Cerebellar nuclear complex (tissue), 1 donor: ENCODE measurements at regions not wholly inside any gene's neighbourhood (a gene's known extent, or its start where the extent isn't known, plus 50 kb on each side); places are given as distances from the start of the nearest gene placed in this dataset.

Experiments
- DNase-seq, 2 experiments: peaks; one replicate each; lab custom pipeline; 2025; lab: John Stamatoyannopoulos, UW

DNA sequence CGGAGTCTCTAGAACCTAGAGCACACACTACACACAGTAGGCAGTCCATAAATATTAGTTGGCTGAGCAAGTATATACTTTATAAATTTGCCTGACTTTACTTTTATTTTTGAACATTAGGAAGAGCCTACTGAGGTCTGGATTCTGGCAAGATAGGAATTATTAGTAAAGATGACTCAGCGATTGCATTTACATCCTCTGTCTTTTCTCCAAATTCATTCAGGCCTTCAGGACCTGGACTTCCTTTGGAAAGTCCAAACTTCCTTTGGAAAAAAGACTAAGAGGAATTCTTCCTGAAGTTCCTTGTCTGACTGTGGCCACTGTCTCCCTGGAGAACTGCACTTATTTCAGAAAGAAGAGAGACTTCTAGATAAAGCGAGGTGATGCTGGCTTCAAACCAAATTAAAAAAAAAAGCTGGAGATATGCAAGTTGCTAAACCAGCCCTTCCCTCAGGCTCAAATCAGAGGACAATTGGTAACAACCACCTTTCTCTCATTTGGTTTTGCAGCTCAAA is 251.3 kb downstream of the GAS1 start:
- DNase-seq = no peak

DNA sequence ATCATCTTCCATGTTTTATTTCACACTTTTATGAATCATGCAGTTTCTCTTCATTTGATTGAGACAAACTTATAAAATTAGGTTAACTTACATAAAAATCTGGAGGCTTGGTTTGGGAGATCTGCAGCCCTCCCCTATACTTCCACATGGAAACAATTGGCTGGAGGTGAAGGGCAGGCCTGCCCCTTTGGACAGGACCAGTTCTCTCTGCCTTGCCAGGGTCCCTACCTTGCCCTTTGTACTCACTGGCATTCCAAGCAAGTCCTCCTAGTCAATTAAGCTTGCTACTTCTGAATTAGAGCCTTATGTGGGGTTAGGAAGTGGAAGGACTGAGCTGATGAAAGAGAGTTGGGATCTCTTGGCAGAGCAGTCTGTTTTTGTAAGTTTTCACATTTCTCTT is 257.3 kb downstream of the GAS1 start:
- DNase-seq = no peak

DNA sequence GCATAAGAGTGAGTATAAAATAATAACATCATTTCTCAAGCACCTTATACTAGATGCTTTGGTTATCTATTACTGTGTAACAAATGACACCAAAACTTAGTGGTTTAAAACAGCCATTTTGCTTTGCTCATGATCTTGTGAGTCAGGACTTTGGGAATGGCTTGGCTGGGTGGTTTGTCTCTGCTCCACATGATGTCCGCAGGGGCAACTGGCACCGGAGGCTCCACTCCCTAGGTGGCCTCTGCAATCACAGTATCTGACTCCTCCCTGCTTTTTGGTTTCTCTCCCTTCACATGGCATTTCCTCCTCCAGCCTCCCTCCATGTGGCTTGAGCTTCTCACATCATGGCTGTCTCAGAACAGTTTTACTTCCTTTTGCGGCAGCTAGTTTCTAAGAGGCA is 259.5 kb downstream of the GAS1 start:
- no peak for DNase-seq

DNA sequence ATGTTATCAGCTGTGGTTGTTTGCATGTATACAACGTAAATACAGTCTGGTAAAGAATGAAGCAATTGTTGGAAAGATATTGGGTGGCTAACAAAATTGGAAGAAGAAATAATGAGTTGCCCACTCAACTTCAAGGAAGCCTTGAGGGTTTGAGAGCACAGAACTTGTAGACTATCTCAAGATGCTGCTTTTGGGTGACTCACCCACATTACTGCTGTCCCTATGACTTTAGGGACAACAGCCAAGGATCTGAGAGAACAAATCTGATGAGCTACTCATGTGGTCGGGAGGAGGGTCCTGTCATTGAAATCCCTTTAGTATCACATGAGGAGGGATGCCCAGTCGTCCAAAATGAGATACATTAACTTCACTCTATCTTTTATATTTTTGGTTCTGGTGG is 261.8 kb downstream of the GAS1 start:
- DNase-seq = no peak

DNA sequence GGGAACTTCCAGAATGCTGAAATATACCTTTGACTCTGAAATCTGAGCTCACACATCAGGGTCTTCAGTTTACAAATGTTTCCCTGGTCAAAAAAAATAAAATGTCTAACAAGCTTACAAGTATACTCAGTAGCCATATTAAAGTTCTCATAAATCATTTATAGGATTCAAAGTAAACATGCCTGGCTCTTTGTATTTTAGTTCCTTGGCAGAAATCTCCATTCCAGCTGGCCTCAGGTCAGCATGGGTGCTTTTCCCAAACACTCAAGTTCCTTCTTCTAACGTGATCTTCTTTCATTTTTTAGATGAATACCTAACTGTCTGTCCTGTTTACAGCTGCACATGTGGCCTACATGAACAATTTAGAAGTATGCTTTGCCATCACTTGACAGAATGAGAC is 263.2 kb downstream of the GAS1 start:
- no peak for DNase-seq

DNA sequence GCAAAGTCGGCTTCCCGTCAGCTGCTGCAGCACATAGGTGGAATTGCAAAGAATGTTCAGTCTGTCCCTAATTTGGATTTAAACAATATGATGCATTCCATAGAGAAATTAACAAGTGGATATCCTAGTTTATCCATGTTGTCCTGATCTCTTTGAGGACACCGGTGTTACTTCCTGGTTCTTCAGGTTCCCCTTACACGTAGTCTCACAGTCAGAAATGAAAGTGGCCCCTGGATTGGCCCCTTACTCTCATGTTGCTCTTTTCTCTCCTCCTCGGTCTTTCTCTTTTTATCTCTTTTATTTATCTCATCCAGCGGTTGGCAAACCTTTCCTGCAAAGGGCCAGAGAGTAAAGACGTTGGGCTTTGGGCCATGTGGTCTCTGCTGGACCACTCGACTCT is 265.1 kb downstream of the GAS1 start:
- DNase-seq = no peak

DNA sequence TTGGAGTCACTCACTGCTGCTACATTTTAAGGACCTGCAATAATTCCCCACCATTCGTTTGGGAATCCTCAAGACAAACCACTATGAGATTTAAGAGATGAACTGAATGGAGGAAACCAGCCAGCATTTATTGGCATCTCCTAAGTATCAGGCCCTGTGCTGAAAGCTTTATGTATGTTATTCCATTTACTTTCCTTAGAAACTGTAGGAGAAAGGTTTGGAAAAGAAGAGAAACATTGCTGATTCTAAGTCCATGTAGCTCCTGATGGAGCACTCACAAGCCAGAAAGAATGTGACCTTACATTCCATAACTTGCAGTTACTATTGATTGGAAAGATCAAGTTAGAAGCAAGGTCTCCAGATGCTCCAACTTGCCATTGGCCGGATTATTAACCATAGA is 267.4 kb downstream of the GAS1 start:
- DNase-seq = no peak

DNA sequence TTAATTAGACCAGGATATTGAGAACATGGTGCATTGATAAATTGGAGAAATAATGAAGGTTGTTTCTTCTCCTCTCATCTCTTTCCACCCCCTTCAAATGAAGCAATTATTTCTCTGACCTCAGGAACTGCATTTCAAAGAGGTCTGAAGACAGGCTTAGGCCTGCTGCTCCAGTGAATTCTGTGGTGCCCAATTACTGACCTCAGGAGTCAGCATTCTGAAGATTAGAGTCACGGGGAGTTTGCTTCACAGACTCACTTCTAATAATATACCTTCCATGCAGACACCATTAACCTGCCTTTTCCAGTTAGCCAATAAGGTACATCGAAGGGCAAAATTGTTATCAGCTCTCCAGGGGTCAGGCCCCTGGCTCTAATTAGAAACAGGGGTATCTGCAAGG is 270.9 kb downstream of the GAS1 start:
- DNase-seq = no peak

DNA sequence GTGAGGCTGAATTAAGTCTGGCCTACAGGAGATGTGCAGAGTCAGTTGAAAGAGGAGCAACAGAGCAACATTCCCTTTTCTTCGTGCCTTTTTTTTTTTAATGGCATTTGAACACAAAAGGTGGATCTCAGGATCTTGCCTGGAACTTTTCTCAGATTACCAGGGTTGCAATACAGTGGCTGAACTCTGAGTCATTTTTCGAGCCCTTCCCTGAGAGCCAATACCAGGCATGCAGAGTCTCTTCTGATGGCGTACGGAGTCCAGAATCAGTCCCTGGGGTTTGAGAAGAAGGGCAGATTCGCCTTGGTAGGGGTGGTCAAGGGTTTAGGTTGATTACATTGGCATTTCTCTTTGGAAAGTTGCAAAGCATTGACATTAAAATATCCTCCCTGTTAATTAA is 271.5 kb downstream of the GAS1 start:
- DNase-seq = no peak

DNA sequence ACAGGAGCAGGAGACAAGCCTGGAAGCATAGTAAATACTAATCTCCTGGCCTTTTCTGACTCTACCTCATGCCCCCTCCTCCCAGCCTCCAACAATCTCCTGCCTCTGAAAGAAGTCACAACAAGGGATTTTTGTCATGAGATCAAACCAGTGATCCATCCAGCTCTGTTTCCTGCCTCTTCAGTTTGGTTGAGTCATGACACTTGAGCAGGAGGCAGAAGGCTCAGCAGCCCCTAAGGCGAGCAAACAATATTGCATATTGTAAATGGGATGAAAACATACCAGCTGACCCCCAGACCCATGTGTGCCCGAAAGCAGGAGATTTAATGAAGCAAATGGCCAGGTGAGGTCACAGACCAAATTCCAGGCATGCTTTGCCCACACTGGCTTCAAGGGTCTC is 272.8 kb downstream of the GAS1 start:
- DNase-seq = no peak

DNA sequence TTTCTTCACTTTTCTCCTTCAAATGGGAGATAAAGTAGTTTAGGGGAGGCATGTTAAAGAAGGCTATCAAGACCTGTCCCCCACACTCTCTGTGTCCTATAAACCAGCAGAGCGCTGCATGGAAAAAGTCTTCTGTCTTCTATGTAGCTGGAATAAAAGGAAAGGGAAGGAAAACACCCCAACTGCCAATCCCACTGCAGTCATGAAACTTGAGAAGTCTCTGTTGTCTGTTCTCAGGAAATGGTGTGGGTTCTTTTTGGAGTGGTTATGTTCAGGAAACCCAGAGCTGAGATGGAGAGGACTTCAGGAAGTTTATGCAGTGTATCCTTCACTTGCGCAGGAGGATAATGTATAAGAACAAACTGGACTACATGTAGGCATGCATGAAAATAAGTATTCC is 274.3 kb downstream of the GAS1 start:
- DNase-seq = no peak

DNA sequence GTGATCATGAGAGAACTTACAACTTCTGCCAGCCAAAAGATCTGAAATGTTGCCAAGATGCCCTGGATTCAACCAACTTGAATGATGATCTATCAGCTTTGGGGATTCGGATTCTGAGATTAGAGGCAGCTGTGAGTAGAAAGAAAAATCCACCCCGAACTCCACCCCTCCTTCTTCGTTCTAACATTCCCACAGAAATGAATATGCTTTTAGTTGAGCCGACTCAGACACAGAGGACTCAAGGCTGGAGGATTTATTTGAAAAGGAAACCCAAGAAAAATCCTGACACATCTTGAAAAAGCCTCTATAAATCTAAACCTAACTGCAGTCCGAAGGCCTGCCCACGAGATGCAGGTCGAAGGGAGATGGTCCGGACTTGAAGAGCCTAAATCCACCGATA is 275.0 kb downstream of the GAS1 start:
- DNase-seq = no peak

DNA sequence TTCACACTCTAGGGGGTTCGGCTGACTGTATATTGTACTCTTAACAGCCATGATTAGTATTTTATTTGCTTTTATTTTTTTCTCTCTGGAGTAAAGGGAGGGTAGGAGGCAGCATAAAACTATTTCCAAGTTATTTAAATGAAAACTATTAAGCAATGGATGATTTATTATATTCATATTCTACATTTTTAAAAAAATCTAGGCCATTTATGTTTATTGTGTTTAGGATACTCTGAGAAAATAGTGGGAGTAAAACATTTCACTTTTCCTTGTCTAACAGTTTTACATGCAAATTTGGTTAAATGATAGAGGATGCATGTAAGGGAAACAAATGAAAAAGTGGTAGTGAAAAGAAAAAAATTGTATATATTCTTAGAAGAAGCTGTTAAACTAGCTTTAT is 276.3 kb downstream of the GAS1 start:
- no peak for DNase-seq

DNA sequence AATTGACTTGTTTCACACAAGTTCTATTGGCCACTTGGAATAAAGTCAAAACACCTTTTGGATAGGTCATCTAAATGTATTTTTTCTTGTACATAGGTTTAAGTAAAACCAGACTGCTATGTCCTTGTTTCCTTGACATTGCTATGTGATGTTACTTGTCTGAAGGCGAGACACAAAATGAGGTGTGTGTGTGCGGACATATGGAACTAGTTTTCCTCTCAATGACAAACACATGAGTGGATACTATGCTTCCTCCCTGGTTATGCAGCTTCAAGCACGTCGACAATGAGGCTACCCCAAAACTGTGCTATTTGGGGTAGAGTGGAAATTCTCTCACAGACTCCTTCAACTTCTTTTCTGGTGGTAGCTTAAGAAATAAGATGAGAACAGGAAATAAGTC is 276.8 kb downstream of the GAS1 start:
- no peak for DNase-seq

DNA sequence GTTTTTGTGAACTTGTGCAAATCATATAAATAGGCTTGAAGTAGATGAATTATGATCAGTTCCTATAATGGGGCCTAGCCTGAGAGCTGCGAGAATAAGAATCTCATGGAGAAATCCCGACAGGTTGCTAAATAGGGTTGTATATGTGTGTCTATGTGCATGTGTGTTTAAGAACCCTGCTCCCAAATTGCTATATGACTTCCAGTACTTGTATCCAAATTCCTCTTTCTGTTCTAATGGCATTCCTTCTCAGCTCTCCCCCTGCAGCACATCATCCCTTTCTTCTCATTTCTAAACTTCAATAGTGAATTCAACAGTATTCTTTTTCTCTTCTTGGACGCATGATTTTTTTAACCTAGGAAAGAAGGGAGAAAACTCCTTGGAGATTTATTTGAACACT is 277.2 kb downstream of the GAS1 start:
- no peak for DNase-seq

DNA sequence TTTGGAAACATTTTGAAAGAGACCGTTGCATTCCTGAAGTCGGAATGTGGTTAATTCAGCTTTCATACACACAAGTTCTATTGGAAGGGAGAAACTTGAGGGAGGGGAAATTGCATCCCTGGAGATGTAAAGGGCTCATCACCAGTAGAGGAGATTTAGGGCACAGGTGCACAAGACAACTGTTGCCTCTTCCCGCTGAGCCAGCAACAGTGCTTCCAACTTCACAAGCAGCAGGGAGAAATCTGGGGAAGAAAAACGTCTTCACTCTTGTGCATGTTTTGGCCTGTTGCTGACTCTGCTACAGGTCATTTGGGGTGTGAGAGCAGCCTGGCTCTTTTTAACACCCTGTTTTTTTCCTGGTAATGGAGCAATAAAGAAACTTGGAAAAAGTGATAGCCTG is 277.9 kb downstream of the GAS1 start:
- DNase-seq = no peak

DNA sequence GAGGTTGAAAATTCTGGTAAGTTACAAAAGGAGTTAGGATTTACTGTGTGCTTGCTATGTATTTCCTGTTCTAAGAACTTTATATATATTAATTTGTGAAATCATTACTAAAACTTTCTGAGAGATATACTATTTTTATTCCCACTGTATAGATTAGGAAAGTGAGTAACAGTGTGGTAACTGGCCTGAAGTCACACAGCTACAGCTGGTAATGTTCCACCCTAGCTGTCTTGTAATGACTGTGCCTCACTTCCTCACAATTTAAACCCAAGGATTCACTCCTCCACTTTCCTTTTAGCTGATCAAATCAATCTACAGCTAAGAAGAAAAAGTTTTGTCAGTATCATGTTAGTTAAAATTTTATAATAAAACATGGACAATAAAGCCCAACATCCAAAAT is 278.8 kb downstream of the GAS1 start:
- no peak for DNase-seq

DNA sequence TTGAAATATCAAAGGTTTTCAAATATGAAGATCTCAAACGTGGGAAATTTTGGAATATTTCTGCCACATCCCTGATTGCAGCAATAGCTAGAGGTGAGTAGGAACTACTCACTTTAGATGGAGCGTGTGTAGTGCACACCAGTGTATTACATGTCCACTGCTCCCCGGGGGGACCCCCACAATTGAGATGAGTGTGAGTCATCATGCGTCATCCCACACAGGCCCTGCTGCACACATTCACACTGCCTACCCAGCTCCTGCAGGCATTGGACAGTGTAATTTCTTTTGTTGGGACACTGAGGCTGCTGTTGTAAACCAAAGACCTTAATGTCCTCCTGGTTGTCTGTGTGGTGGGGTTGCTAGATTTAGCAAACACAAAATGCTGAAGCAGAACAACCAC is 280.0 kb downstream of the GAS1 start:
- DNase-seq = no peak

DNA sequence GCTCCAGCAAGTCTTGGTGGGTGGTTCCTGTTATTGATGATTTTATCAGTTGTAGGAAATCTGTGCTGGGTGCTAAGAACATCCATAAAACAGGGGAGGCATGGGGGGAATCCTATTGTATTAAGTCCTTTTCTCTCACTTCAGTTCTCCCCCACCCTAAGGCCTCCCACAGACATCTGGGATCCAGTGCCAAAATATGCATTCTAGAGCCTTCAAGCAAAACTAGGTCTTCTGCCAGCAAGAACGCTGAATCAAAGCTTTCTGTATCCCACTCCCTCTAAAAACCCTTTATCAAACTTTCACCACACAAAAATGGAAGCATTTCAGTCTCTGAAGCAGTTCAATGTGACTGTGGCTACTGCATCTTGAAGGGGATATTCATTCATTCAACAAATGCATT is 281.9 kb downstream of the GAS1 start:
- no peak for DNase-seq

DNA sequence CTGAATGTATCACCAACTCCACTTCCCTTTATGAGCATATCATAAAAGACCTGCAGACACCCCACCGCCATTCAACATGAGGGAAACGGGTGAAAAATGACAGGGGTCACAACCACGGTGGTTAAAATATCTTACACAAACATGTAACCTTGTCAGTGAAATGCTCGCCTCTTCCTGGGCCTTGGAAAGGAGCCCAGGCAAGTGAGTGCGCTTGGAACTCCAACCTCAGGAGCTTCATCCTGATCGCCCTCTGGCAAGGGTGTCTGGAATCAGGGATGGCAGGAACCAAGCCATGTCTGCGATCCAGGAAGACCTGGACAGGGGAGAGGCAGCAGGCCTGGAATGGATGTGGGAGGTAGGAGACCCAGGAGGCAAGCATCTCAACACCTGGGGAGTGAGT is 282.7 kb downstream of the GAS1 start:
- DNase-seq = no peak

DNA sequence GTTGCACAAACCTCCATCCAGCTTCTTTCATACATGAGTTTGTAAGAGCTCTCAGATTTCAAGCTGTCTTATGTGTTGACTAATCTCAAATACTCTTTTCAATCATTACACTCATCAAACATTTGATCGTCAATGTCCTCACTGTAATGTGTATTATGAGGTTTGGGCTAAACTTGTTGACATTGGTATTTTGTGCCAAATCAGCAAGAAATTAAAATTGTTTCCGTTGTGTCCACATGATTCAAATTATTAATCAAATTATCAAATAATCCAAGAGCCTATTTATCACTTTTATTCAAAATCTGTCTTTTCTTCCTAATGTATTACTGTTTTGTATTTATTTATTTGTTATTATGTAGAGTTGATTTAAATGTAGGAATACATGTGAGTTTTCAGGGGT is 283.4 kb downstream of the GAS1 start:
- no peak for DNase-seq

DNA sequence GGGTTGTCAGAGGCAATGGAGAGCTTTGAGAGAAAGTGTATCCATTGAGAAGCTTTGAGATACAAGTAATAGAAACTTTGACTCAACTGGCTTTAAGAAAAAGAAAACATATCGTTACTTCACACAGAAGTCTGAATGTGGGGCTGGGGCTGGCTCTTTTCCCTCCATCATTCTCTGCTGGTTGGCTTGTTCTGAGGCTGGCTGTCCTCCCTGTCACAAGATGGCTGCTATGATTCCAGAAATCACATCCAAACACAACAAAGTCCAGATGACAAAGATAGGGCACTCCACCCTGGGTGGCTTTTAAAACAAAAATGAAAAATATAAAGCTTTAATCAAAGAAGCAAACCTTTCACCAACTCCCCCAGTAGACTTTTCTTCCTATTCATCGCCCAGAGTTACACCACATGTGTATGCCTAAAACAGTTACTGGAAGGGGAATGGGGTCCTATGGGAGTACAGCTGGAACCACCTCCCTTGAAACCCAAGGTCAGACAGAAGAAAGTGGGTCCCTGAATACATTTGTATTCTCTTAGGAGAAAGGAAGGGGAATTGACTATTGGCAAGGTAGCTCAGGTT is 284.3 kb downstream of the GAS1 start:
- no peak for DNase-seq

DNA sequence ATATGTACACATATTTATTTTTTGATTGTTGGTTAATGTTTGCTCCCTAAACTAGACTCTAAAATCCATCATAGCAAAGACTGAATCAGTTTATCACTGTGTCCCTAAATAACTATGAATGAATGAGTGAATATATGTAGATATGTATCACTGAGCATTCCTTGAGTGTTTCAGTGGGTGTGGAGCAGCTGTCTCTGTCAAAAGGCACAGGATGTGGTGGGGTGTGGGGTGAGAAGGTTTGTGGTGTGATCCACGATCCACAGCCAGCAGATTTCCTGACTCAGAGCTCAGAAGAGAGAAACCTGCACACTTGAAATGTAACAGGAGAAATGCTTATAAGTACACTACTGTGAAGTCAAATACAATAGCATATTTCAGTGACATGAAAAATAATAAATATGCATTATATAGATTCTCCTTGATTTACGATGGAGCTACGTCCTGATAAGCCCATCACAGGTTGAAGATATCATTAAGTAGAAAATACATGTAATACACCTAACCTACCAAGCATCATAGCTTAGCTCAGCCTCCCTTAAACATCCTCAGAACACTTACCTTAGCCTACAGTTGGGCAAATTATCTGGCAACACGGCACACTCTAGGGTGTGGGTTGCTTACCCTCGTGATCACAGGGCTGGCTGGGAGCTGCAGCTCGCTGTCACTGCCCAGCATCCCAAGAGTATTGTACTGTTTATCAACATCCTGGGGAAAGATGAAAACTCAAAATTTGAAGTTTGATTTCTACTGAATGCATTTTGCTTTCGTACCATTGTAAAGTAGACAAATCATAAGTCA is 287.0 kb downstream of the GAS1 start:
- DNase-seq = no peak
